DND-41 (cell line): ENCODE measurements at regions not wholly inside any gene's neighbourhood (a gene's known extent, or its start where the extent isn't known, plus 50 kb on each side); places are given as distances from the start of the nearest gene placed in this dataset.

ENCODE experiments used
- EZH2 ChIP-seq: IDR thresholded peaks from 3 replicates; pipeline ENCODE4 v1.6.1; 2012; ENCODE audit warnings: borderline replicate concordance, low read depth, mild to moderate bottlenecking, moderate library complexity, low read length, inconsistent platforms; ENCODE audit not compliant: severe bottlenecking
- TF ChIP-seq, protein P1 (sequence below): IDR thresholded peaks from 2 replicates; pipeline ENCODE4 v1.5.1; 2012; ENCODE audit warnings: borderline replicate concordance, low read length, moderate library complexity, mild to moderate bottlenecking; ENCODE audit not compliant: poor library complexity, severe bottlenecking; ENCODE audit errors: extremely low read depth

DNA sequence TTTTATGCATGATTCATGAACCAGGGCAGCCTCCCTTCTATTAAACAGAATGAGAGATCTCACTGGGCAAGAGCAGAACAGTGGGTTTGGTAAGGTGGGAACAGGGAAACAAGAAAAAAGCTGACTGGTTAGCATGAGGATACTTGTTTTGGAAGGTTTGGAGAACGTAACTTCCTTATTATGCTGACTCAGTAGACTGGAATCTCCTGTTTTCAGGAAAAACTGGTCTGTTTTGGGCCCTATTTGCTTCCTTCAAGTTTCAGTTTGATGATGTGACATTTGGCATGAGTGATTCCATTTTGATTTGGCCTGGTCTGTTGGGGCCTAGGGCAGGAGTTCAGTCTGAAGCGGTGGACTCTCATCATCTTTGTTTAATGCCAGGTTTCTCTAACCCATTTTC is 172.0 kb downstream of the MYLK4 start:
- TF ChIP-seq, protein P1, sequence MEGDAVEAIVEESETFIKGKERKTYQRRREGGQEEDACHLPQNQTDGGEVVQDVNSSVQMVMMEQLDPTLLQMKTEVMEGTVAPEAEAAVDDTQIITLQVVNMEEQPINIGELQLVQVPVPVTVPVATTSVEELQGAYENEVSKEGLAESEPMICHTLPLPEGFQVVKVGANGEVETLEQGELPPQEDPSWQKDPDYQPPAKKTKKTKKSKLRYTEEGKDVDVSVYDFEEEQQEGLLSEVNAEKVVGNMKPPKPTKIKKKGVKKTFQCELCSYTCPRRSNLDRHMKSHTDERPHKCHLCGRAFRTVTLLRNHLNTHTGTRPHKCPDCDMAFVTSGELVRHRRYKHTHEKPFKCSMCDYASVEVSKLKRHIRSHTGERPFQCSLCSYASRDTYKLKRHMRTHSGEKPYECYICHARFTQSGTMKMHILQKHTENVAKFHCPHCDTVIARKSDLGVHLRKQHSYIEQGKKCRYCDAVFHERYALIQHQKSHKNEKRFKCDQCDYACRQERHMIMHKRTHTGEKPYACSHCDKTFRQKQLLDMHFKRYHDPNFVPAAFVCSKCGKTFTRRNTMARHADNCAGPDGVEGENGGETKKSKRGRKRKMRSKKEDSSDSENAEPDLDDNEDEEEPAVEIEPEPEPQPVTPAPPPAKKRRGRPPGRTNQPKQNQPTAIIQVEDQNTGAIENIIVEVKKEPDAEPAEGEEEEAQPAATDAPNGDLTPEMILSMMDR = no peak
- TF ChIP-seq EZH2 = no peak
